ENCODE measurements at regions not wholly inside any gene's neighbourhood (a gene's known extent, or its start where the extent isn't known, plus 50 kb on each side); places are given as distances from the start of the nearest gene placed in this dataset.

DNA sequence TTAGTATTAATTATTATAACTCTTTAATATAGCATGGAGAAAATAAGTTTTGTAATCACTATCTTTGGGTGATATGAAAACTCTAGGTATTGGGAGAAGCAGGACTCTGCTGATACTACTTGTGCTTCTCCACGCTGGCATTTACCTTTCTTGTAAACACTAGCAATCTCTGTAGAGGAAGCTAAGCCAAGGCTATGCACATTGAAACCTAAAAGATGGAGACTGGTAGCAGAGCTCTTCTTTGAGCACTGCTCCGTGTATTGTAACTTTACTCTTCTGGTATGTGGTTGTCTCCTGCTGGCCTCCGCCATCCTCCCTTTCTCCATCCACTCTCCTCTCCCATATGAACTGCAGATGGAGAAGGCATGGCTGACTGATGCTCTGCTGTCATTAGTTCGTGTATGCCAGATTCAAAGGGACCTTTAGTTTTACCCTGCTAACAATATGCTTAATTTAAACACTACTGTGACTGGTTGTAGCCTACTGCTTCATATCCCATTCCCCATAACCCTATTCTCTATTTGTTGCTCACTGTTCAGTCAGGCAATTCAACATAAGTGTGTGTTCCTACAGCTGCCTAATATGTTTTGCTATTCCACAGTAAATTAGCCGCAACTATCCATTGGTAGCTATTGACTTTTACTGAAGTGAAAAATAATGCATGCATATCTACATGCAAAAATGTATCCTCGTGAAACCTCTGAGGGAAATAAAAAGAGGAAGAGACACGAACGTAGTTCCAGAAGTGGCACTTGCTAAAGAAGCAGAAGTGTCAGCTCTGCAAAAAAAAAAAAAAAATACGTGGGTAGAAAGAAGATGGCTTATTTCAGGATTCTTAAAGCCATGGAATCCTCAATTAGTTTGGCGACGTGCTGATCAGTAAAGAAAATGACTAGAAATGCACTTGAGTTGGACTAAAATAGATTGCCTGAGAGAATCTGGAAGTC lies 55.6 kb upstream of the CCSER1 start:
- H3K4me3 ChIP-seq (ENCODE audit: low read length) = no peak overlapping the region
- no peak for TF ChIP-seq ZNF274 (IDR thresholded peaks at IDR 0.05; ENCODE audit: low read depth, low read length)

GRCh38 chr4:90074322-90074886 lies 52.8 kb upstream of the CCSER1 start:
- no peak overlapping the region for H3K4me3 ChIP-seq (ENCODE audit: low read length)
- no peak for TF ChIP-seq ZNF274 (IDR thresholded peaks at IDR 0.05; ENCODE audit: low read depth, low read length)

All from GM08714 (cell line).